Fibroblast of the conjunctiva (primary cell): ENCODE measurements at regions not wholly inside any gene's neighbourhood (a gene's known extent, or its start where the extent isn't known, plus 50 kb on each side); places are given as distances from the start of the nearest gene placed in this dataset.

ENCODE experiments used
- DNase-seq: peaks from one replicate; pipeline ENCODE4 v3.0.0-alpha.2; 2010; ENCODE audit warnings: low read depth

DNA sequence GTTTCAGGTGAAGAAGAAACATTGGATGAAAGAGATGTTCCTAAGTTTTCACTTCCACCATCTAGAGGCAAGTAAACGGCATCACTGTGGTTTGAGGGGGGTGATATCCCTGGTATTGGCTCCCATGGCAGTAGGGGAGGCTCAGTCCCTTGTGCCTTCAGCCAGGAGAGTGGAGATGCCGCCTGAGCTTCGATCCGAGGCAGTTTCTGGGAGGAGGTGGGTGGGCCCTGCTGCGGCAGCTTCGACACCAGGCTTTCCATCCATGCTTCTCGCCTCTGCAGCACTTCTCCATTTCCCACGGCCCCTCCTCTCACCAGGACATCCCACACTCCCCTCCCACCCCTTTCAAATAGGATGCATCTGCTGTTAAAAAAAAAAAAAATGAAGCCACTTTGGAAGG lies 258.3 kb downstream of the GADD45G start:
- DNase-seq, result no peak

DNA sequence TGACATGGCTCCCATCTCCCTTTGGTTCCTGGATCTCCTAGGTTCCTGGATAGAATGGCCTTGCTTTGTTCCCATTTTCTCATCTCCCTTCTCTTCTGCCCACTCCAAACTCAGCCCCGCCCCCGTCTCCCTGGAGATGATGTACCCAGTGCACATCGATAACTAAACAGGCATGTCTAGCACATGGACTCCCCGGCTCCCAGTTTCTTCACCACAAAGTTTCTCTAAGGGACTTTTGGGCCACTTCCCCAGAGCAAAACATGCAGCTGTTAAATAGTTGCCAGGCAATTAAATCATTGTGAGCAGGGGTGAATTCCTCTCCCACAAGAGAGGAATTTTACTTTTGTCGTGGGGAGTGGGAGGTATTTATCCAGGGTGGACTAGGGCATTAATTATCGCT lies 259.0 kb downstream of the GADD45G start:
- DNase-seq, result no peak

DNA sequence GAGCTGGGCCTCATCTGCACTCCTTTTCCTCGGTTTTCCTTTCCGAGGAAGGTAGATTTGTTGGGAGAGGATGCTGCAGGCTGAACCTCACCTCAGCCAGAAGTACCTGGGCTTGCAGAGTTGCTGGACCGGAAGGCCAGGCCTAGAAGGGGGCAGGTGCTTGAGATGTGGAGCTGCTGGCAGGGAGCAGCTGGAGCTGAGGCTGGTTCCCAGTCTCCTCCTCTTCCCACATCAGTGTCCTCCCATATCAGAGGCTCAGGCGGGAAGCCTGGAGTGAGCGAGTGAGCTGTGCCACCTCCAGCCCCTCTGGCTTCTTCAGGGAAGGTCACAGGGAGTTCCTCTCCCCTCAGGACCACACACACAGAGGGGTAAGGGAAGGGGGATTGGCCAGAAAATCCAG lies 259.4 kb downstream of the GADD45G start:
- no peak for DNase-seq

DNA sequence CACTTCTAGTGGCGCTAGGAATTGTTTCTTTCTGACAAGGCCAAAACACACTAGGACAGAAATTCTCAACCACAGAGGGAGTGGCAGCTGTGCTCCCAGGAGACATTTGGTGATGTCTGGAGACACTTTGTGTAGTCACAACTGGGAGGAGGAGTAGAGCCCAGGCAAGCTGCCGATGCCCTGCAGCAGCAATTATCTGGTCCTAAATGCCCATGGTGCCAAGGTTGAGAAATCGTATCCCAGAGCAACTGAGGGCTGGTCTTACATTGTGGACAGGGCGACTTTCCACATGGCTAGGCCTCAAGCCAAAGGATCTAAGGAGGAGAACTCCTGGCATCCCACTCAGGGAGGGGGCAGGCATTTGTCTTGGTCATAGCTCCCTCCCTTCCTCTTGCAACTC lies 259.9 kb downstream of the GADD45G start:
- DNase-seq, result no peak

DNA sequence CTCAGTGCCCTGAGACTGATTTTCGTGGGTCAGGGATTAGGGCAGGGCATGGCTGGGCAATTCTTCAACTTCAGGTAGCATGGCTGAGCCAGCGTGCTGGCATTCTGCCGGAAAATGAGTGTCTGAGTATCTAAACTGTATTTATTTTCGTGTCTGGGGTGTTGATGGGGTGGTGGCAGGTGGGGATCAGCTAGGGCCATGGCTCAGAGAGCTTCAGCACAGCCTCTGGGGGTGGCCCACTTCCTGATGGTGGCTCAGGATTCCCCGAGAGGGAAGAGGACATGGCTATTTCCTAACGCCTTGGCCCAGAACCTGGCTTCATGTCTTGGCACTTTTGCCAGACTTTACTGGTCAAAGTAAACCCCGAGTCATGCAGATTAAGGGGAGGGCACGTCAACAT lies 260.5 kb downstream of the GADD45G start:
- no peak for DNase-seq

DNA sequence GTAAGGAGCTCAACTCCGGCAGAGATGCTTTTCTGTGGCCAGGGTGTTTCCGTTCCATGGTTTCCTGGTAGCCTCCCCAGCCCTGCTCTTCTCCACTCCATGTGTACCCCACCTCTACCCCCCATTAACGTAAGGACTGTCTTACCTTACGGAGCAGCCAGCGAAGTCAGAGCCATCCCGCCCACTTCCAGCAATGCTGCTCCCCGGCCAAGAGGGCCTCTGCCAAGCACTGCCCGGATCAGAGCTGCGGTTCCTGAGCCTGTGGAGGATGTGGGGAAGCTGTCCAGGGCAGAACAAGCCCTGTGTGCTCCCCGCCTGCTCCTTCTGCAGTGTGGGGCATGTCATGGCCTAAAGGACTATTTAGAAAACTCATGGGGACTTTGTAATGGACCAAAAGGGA lies 261.2 kb downstream of the GADD45G start:
- DNase-seq, result no peak

DNA sequence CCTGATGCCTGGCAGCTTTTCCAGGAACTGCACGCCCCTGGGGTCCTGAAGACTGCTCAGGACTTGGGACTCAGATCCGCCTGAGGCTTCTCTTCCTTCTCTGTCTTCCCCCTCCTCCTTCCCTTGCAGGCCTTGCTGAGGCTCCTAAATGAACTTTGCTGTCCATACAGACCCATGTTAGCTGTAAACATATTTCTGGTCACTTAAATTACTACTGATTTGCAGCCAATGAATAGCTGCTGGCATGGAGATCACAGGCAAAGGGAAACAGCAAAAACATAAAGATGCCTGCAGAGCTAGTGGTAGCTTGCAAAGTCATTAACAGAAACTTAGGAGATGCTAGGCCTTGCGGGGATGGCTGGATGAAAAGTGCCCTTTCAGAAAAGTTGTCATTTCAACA lies 261.9 kb downstream of the GADD45G start:
- DNase-seq, result no peak

DNA sequence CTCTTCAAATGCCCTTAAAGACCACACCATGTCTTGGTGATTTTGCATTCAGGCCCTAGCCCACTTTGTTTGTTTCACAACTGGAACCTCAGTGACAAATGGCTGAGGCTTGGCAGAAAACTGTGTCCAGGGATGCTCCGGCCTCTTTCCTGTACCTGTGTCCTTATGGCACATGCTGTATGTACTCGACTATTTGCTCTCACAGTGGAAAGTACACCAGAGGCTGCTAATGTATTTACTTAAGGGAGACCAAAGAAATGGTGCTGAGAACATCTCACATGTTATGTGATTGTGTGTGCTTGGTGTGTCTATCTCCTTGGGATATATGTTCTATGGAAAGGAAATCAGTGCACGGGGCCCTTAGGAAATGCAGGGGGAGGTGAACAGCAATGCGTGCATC lies 263.3 kb downstream of the GADD45G start:
- no peak for DNase-seq

DNA sequence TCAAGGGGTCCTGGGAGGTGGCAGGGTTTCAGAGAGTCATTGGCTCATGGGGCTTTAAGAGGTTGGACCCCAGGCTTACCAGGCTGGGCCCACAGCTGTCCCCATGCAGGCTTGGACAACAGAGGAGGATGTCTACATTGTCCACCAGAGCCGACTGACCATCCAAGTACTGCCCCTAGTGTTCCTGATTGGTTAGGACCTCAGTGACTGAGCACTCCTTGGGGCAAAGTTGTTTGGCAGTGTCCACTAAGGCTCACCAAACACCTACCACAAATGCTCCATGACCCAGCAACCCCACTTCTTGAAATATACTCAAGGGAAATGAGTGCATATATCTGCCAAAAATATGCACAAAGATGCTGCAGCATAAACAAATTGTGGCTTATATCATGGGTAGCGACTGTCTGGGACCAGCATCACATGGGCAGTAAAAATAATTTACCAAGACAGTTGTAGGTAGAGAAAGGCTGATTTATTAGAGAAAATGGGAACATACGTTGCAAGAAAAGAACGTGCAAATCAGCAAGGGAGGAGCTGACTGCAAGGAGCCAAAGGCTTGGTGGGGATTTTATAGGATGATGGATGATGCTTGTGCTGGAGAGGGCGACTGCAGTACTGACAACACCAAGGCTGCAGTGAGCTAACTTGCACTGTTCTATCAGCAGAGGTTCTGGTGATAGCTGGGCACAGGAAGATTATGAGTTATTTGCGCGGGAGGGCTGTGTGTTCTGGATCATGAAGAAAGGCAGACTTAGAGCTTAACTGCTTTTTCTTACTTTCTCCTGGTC lies 265.2 kb downstream of the GADD45G start:
- DNase-seq, result no peak

DNA sequence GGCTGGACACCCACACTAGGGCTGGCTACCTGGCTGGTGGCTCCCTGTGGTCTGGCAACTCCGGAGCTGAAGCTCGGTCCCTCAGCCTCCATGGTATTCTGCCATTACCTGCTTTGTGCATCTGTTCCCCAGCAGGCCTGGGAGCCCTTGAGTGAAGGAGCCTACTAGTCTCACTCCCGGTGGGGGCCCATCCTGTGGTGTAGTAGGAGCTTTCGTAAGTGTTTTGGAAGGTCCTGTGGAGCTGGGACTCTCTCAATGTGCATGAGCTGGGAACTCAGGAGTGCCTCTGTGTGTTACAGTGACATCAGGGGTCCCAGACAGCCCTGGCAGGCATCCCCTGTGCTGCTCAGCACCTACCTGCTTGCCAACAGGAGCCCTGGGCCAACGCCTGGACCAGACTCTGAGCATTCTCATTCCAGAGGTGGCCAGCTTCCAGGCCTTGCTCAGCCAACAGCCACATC lies 267.1 kb downstream of the GADD45G start:
- no peak for DNase-seq

DNA sequence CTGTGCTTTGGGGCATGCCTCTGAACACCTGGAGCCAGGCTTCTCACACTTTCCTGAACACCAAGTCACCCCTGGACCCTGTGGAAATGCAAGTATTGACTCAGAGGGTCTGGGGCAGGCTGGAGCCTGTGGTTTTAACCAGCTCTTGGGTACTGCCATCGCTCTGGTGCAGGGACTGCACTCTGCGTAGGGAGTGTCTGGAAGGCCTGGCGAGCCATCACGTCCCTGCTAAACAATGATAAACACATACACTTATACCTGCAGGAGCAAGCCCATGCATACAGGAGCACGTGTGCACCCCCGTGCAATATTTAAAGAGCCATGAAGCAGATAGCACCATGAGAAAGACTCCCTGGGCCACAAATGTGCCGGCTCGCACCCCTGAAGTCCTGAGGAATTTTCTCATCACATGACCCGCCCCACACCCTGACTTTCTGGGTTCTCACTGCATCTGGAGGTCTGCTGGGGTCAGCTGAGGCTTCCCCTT lies 267.7 kb downstream of the GADD45G start:
- no peak for DNase-seq

DNA sequence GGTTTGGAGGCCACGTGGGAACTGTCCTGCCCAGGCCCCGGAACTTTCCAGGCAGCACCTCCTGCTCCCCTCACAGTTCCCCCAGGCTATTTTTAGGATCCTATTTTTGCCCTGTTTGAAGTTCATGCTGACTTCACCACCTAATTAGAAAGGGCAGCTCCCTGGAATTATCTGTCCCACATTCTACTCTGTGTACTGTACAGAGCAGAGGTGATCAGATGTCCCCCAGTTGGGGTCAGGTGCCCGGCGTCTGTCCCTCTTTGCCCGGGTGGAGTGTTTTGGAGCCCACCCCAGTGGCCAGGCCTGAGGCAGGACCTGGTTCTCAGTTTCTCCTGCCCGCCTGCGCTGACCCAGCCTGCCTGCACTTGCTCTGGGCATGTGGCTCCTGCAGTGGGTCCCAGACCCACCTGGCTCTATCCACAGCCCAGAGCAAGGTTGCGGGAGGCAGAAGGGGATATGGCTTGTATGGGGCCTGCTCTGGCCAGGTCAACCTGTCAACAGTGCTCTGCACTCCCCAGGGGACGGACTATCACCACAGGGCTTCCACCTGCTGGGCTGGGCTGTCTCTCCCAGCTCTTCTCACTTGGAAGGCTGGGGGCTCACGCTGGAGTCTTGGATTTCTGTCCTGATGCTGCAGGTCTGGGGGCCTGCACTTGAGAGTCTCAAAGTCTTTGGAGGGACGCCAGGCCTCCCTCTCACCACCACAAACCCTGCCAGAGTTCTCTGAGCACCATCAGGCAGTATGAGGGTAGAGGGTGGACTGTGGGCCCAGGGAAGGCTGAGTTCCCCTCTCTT lies 268.3 kb downstream of the GADD45G start:
- no peak for DNase-seq

DNA sequence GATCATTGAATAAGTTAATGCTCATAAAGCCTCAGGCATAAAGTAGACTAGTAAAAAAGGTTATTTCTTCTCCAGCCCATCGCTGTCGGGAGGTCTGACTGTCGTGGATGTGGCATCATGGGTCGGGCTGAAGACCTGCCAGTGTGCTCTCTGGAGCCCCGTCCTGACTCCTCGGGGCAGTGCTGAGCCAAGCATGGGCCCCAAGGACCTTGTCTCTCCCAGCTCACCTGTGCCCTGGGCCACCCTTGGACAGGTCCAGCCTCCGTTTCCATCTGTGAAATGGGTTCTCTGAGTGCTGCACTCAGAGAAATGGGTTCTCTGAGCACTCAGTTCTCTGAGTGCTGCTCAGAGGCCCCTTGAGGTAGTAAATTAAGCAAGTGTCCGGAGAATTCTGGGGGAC lies 269.0 kb downstream of the GADD45G start:
- no peak for DNase-seq

DNA sequence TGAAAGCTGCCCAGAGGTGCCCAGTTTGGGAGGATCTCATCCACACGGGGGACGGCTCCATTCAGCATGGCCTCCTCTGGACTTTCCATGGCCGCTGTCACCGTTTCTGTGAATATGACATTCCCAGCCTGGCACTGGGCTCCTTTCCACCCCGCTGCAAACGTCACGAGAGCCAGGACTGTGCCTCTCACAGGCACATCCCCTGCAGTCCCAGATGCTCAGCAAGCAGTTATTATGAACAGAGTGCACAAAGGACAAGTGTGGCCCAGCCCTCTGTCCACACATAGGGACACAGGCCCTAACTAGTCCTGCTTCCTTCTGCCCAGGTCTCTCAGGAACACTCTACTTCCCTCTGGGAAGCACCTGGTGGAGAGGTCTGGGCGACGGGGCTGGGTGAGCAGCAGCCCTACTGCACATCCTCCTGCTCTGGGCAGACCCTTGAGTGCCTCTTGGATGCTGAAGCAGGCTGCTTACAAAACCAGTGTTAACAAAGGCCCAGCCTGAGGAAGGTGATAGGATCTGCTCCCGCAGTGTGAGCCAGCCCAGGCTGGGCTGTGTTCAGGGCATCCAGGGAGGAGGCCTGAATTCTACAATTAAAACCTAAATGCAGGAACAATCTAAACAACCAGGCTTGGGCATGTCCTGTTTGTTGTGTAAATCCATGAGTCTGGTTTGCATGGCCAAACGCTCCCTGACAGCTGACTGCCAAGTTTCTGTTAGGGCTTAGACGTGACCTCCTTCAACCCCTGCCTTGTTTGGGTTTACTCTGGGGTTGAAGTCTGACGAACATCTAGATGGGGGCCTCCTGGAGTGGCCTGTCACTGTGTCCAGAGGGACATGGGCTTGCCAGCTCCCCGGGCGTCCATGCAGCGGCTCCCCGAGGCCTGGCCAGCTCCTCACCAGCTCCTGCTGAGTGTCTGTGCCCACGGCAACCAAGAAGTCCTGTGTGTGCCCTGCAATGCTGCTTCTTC lies 269.8 kb downstream of the GADD45G start:
- no peak for DNase-seq

DNA sequence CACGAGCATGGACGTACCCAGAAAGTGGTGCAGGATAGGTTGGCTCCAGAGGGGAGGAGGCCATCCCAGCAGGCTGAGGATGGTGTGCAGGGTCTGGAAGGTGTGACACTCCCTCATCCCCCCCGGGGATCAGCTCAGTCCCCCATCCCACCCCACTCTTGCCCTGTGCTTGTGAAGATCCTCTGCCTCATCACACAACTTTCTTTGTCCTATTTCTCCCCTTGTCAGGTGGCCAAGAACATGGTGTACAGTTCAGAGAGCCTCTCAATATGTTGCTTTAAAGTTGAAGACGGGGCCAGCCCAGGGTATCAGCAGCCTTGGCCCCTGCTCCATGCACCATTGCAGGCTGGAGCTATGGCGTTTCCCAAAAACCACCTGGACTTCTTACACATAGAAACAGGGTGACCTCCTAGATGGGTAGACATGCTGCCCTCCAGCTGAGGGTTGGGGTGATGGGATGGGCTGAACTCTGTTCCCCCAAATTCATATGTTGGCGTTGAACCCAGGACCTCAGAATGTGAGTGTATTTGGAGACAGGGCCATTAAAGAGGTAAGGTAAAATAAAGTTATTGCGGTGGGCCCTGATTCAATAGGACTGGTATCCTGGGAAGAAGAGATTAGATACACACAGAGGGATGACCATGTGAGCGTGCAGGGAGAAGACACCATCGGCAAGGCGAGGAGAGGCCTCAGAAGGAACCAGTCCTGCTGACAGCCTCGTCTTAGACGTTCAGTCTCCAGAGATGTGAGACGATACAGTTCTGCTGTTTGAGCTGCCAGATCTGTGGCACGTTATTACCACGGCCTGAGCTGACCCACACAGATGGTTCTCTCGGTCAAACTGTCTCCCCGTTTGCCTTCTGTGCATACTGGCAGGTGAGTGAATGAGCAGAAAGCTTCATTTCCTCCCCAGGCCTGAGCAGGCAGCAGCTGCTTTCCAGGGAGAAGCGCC lies 272.5 kb downstream of the GADD45G start:
- no peak for DNase-seq

DNA sequence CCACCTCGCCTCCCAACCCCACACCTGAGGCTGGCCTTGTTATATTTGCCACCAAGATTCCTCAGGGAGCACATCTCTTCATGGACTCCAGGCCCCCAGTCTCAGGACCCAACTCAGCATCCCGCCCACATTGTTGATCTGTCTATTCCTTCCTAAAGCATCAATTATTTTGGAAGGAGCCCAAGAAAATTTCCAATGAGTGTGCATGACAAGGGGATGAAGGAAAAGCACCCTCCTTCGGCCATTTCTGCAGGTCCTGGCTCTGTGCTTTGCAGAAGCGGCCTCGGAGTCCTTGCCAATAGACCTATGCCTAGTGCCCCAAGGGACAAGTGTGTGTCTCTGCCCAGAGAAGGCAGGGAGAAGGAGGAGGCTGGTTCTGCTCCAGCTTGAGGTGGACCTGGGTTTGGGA lies 273.2 kb downstream of the GADD45G start:
- DNase-seq, result no peak

DNA sequence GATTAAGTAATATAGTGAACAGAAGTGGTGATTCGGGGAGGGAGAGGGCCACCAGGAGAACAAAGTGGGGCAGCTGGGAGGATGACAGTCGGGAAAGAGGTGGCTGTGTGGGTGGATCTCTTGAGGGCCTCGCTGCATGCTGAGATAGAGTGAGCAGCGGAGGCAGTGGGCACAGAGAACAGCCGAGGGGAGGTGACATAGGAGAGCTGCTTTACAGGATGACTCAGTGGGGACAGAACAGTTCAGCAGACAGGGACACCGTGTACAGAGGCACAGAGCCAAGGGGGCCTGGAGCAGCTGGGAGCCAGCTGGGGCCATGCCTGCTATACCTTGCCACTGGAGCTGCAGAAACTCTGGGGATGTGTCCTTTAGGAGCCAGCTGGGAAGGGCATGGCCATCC lies 273.9 kb downstream of the GADD45G start:
- DNase-seq, result no peak

DNA sequence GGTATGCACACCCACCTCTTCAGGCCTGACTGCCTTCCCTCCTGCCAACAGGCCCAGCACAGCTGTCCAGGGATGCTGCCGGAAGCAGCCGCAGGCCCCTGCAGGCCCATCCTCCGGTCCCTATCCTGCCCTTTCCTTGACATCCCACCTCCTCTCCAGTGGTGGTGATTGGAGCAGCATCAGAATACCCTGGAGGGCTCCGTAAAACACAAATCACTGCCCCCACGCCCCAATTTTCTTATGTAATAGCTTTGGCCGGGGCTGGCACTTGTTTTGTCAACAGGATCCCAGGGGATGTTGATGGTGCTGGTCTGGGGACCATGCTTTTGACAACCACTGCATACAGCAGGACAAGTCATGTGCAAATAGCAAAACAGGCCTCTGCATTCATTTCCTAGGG lies 274.5 kb downstream of the GADD45G start:
- no peak for DNase-seq

DNA sequence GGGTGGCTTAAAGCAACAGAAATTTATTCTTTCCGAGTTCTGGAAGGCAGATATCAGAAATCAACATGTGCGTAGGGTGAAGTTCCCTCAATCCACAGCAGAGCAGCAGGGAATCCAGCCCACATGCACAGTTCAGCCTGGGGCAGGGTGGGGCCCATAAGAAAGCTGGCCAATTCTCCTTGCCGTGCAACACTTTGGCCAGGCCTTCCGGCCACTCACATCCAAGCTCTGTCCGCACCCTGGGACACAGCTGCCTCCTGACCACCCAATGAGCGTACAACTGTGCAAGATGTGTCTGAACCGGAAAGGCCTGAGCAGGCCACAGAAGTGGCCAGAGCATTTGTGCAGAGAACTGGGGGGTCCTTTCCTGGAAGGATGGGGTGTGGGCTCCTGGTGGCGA lies 274.9 kb downstream of the GADD45G start:
- DNase-seq, result no peak

DNA sequence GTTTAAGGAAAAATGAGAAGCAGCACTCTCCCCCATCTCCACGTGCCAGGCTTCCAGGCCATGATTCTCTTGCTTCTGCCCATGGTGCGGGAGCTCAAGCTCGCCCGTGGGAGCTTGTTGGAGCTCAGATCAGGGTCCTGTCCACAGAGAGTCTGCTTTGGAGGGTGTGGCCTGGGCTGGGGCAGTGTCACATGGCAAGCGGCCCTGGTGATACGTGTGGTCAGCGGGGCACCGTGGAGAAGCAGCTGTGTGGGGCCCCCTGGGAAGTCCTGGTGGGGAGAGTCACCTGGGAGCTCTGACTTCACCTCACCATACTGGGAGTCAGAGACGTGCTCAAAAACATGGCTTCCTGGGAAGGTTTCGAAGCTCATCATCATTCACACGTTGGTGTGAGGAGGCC lies 275.3 kb downstream of the GADD45G start:
- no peak for DNase-seq

DNA sequence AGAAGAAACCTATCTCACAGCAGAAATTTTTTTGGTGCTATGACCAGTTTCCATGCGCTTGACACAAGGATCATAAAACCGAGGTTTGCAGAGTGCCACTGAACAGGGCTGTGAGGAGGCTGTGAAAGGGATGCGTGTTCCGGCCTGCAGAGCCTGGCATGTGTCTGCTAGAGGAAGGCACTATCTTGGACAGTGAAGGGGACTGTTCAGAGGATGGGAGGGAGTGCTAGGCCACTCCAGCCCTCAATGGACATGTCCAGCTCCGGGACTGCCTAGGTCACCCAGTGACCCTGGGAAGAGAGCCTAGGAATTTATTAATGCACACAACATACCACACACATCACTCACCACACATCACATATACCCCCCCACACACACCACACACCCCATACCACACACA lies 275.9 kb downstream of the GADD45G start:
- DNase-seq, result no peak
